ENCODE measurements at regions not wholly inside any gene's neighbourhood (a gene's known extent, or its start where the extent isn't known, plus 50 kb on each side); places are given as distances from the start of the nearest gene placed in this dataset.
"Not testable (repeated sequence)": the region's sequence is repeated elsewhere in the genome, so short reads cannot be mapped to it uniquely, and the experiment has no call there.

GRCh38 chr4:138591808-138592207 is 349.7 kb upstream of the SLC7A11 start:
- no peak for DNase-seq (ENCODE audit: extremely low read depth, low read depth, low spot score)

DNA sequence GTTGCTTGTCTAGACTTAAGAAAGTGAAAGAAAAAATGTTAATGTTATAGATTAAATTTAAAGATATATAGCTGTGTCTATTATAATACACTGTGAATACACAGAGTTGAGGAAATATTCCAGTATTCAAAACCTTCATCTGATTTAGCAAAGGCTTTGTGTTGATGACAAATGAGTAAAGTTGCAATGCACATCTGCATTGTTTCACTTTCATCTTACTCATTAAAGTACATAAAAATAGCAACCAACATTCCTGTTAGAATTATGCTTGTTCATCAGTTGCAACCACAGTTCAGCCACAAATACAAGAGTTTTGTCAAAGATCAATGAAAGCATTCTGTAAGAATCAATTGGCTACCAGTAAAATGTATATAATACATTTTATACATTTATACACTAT is 346.4 kb upstream of the SLC7A11 start:
- no peak for DNase-seq (ENCODE audit: extremely low read depth, low read depth, low spot score)

DNA sequence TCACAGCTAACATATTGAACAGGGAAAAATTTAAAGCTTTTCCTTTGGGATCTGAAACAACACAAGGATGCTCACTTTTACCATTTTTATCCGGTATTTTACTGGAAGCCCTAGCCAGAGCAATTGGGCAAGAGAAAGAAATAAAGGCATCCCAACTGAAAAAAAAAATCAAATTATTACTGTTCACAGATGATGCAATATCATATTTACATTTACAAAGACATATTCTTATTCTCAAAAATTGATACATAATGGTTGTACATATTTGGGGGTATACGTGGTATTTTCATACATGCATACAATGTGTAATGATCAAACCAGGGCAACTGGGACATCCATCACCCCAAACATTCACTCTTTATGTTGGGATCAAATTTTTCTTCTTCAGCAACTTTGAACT is 337.0 kb upstream of the SLC7A11 start:
- DNase-seq (ENCODE audit: extremely low read depth, low read depth, low spot score) = no peak

- not testable (repeated sequence) for DNase-seq (ENCODE audit: extremely low read depth, low read depth, low spot score)
Observed at GRCh38 chr4:138577826-138578225, 335.7 kb upstream of the SLC7A11 start.

DNA sequence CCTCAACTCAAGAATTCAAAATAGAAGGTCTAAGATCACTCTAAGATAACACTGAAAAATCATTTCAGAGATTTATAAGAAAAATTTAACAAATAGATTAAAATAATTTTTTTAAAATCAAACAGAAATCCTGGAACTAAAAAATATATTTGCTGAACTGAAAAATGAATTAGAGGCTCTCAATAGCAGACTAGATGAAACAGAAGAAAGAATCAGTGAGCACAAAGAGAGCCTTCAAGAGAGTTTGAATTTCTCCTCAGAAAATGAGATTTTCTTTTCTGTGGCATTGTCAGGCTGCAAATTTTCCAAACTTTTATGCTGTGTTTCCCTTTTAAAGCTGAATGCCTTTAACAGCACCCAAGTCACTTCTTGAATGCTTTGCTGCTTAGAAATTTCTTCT is 335.0 kb upstream of the SLC7A11 start:
- no peak for DNase-seq (ENCODE audit: extremely low read depth, low read depth, low spot score)

GRCh38 chr4:138576684-138577083 is 334.5 kb upstream of the SLC7A11 start:
- DNase-seq (ENCODE audit: extremely low read depth, low read depth, low spot score) = peak; percentile 51

DNA sequence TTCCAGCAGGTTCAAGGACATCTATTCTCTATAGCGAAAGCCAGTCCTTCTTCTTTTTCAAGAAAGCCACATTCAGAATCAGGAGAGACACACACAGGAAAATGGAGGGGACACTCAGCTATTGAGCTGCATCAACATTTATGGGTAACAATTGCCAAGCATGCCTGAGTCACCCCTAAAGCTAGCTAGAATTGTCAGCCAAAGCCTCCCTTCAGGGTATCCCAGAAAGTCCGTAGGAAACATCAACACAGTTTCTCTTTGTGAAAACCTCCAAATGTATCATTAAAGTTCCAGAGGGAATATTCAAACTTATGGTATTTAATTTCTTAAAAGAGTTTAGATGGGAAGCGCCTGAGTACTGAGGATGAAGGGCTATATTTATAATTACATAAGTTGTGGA is 331.1 kb upstream of the SLC7A11 start:
- no peak for DNase-seq (ENCODE audit: extremely low read depth, low read depth, low spot score)

- DNase-seq (ENCODE audit: extremely low read depth, low read depth, low spot score) = no peak
Observed at GRCh38 chr4:138572007-138572406, 329.9 kb upstream of the SLC7A11 start.

DNA sequence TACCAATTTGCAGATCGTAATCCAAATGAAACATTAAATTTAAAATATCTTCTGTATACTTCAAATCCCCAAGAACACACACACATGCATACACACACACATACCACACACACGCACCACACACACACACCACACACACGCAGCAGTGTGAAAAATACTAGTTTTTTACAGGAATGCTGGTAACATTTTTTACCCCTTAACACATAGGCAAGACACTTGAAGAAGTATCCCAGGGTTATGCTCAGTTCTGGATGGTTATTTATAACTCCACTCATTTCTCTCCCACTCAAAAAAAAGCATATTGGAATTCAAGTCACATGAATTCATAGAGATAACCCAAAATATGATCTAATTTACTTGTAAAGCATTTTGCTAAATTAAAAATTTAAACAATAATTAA is 325.5 kb upstream of the SLC7A11 start:
- no peak for DNase-seq (ENCODE audit: extremely low read depth, low read depth, low spot score)

GRCh38 chr4:138565576-138565975 is 323.4 kb upstream of the SLC7A11 start:
- no peak for DNase-seq (ENCODE audit: extremely low read depth, low read depth, low spot score)

DNA sequence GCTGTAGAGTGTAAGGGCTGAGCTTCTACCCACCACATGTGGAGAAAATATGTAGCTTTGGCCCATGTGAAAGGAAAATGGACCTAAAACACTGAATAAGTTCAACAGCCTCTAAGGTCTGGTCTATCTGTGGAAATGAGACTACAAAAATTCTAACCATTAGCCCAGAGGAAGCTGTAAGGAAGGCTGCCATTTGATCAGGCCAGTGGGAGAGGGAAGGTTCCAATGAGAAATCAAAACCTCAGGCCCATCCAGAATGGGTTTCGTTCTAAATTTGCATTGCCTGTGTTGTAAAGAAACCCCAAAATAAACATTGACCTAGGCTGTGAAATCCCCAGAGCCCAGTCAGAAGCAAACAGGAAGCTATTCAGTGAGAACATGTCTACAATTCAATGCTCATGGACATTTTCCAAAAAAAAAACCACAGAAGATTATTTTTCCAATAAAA is 320.4 kb upstream of the SLC7A11 start:
- no peak for DNase-seq (ENCODE audit: extremely low read depth, low read depth, low spot score)

DNA sequence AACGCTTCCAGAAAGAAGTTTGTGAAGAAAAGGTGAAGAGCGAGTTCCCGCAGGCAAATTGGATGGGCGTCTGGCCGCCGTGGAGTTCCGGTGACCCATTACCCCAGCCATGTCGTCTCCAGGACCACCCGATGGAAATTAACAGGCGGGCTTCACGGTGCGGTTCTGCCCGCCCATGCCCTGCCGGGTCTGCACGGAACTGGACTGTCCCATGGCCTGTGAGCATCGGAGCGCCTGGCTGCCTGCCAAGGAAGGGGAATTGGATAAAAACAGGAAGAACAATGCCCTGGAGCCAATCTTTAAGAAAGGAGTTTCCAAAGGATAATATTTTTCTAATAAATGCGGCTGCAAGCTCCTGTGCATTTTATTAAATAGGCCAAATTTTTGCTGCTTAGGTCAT is 319.8 kb upstream of the SLC7A11 start:
- DNase-seq (ENCODE audit: extremely low read depth, low read depth, low spot score) = no peak

DNA sequence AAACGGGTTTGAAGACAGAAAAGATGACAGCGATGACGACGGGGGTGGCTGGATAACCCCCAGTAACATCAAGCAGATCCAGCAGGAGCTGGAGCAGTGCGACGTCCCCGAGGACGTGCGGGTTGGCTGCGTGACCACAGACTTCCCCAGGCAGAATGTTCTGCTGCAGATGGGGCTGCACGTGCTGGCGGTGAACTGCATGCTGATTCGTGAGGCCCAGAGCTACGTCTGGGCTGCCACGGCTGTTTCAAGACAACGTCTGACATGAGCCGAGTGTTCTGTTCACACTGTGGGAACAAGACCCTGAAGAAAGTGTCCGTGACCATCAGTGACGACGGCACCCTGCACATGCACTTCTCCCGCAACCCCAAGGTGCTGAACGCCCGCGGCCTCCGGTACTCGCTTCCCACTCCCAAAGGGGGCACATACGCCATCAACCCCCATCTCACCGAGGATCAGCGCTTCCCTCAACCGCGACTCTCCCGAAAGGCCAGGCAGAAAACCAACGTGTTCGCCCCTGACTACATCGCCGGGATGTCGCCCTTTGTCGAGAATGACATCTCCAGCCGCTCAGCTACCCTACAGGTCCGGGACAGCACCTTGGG is 319.2 kb upstream of the SLC7A11 start:
- DNase-seq (ENCODE audit: extremely low read depth, low read depth, low spot score) = no peak

DNA sequence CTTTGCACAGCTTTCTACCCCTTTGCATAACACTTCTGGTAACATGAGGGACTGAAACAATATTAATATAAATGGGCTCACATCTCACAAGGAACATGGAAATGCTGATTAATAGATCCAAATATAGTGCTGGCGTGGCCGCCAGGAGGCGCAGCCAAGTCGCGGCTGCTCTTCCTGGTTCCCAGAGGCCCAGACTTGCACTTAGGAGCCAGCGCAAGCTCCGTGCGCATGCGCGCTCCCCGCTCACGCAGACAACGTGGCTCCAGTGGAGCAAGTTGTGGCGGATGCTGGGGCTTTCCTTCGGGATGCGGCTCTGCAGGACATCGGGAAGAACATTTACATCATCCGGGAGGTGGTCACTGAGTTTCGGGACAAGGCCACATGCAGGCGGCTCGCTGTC is 318.3 kb upstream of the SLC7A11 start:
- DNase-seq (ENCODE audit: extremely low read depth, low read depth, low spot score) = no peak

- DNase-seq (ENCODE audit: extremely low read depth, low read depth, low spot score) = no peak
Observed at GRCh38 chr4:138558886-138559285, 316.7 kb upstream of the SLC7A11 start.

DNA sequence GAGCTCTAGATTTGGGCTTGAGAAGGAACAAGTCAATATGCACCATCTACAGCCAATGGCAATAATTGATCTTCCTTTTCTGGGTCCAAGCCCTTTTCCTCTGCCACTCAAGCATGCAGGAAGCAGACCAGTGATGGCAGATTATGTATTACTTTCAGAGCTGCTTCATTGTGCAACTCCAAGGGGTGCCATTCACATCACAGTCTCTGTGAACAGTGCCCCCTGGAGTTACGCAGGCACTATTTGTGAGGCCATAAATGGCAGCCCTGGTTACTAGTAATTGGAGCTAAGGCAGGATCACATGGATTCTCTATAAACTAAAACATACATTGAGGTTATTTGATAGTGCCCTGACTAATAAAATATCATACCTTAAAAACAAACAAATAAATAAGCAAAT is 313.4 kb upstream of the SLC7A11 start:
- DNase-seq (ENCODE audit: extremely low read depth, low read depth, low spot score) = no peak

- no peak for DNase-seq (ENCODE audit: extremely low read depth, low read depth, low spot score)
Observed at GRCh38 chr4:138555108-138555507, 313.0 kb upstream of the SLC7A11 start.

GRCh38 chr4:138553001-138553845 is 311.1 kb upstream of the SLC7A11 start:
- no peak for DNase-seq (ENCODE audit: extremely low read depth, low read depth, low spot score)

GRCh38 chr4:138542191-138542776 is 300.1 kb upstream of the SLC7A11 start:
- DNase-seq (ENCODE audit: extremely low read depth, low read depth, low spot score) = no peak

DNA sequence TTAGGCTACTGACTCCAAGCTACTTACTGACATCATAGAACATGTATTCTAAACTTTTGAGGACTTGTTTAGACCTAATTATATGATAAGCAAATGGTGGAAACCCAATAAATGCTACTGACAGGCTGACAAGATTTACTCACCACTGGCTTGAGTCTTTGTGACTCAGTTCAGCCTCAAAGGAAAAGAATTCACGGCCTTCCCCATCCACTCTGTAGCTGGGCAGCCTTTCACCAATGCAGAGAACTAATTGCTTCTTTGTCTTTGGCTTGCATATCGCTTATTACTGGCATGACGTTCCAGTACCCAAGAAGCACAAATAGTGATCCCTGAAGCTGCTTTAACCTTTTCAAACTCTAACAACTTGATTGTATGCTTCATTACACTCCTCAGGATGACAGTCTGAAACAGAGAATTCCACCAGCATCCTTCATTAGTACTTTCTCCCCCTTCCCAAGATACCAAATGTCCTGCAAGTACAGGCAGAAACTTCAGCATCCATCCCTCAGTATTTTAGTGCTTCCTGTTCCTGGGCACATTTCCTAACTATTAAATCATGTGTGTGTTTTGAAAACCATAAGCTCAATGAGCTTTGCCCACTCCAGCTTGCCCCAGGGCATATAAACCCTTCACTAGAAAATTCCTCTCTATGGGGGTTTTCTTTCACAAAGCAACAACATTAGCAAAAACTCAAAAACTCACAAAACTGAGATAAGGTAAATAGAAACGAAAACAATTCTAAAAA is 298.1 kb upstream of the SLC7A11 start:
- no peak for DNase-seq (ENCODE audit: extremely low read depth, low read depth, low spot score)

GRCh38 chr4:138538743-138539142 is 296.6 kb upstream of the SLC7A11 start:
- no peak for DNase-seq (ENCODE audit: extremely low read depth, low read depth, low spot score)
